HG02970 (cell line): ENCODE measurements at regions not wholly inside any gene's neighbourhood (a gene's known extent, or its start where the extent isn't known, plus 50 kb on each side); places are given as distances from the start of the nearest gene placed in this dataset.
"Not testable (repeated sequence)": the region's sequence is repeated elsewhere in the genome, so short reads cannot be mapped to it uniquely, and the experiment has no call there.

Experiments used
- ATAC-seq: cut with Tn5 transposase; IDR thresholded peaks from one replicate; pipeline ENCODE4 v1.9.1; 2021; ENCODE audit warnings: mild to moderate bottlenecking, moderate library complexity, moderate number of reproducible peaks; ENCODE audit not compliant: unreplicated experiment, low FRiP score

DNA sequence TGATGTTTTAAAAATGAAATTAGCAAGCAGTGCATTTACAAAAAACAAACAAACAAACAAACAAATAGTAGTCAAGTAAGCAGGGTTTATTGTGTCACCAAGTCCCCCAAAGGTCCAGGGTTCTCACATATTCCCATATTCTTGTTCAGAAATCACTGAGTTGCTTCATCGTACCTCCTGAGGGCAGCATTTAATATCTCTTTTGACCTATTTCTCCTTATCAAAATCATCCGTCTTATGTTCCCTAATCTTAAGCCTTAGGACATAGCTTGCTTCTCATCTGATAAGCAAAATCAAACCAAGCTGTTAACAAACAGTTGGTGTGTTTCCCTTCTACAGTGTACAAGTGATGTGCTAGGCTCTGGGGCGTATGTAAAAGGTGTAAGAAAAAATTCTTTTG lies 109.5 kb upstream of the MAN2A1 start:
- ATAC-seq: no peak

DNA sequence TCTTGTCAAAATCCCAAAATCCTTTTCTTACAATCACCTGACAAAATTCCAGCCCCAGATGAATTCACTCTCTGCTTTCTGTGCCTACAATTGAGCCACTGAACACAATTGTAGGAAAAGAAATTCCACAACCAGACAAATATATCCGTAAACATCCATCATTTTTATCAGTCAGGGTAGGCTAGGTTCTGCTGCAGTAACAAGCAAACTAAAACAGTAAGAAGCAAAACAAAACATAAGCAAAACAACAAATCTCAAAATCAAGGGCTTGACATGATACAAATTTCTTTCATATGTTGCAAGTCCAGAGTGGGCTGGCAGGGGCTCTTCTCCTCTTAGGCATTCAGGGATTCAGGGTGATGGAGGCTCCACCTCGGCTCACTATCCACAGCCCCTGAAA lies 114.2 kb upstream of the MAN2A1 start:
- no peak for ATAC-seq

DNA sequence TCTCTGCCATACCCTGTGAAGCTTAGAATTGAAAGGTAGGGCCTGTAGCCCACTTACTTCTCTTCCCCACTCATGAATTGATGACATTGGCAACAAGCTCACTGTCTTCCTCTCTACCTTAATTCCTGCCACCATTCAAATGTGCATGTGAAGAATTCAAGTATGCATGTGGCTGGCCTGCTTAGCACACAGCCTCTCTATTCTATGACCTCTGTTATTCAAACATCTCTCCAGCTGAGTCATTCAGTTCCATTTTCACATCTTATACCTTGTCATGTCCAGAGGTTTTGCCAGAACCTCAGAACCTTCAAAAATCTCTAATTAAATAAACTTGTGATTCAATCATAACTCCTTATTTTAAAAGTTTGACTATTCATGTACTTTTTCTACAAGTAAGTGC lies 114.7 kb upstream of the MAN2A1 start:
- no peak for ATAC-seq

DNA sequence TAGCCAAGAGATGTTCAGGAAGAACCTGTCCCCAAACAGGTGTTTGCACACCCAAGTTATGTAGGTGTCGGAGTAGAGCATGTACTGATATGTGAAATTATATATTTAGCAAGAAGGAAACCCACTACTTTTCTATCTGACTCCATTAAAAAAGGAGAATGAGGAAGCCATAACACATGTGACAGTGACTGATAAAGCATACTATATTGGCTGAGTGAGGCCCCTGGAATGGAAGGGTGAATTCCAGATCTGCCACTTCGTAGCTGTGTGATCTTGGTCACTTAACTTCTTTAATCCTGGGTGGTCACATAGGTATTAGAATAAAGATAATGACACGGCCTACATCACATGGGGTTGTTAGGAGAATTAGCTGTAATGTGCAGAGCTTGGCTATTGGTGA lies 116.0 kb upstream of the MAN2A1 start:
- no peak for ATAC-seq

DNA sequence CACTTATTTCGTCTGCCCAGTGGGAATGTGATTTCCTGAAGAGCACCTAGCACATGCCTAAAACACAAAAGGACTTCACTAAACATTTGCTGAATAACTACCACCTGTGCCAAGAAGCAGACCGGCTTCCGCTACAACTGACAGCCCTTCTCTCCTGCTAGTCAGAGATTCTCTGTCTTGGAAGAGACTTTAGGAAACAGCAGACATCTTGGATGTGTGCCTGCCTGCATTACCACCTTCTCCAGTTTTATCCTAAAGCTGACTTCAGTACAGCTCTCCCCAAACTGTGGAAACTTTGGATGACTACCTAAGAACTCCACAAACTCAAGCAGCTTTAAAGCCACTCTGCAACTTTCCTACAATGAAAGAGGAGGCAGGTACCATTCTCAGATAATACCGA lies 116.5 kb upstream of the MAN2A1 start:
- ATAC-seq: no peak

GRCh38 chr5:109571785-109572184 lies 117.9 kb upstream of the MAN2A1 start:
- no peak for ATAC-seq

DNA sequence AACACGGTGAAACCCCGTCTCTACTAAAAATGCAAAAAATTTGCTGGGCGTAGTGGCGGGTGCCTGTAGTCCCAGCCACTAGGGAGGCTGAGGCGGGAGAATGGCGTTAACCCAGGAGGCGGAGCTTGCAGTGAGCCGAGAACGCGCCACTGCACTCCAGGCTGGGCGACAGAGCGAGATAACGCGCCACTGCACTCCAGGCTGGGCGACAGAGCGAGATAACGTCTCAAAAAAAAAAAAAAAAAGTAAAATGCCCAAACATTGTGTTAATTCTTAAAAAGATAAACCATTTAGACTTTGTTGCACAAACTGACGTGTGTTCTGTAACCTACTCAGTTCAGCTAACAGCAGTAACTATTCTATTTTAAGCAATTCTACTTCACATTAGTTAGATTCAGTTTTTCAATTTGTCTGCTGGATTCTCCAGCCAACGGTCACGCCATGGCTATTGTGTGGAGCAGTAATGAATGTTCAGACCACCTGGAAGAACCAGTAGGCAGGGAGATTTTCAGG lies 119.3 kb upstream of the MAN2A1 start:
- no peak for ATAC-seq

- ATAC-seq: no peak
Observed at GRCh38 chr5:109567374-109568044, 122.2 kb upstream of the MAN2A1 start.

DNA sequence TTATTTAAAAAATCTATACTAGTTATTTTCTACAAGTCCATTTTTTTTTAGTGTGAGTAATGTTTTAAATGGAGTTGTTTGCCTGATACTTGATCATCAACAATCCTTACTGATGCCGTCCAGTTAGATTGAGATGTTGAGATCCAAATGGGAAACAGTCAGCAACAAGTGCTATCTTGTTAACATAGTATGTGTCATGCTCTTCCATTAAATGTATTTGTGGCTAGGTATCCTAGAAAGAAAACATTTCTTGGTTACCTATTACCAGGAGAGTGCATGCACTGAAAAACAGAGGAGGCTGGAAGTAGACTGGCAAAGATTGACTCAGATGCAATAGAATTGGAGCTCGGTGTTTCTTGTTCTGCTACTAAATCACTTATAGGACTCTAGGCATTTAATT lies 123.4 kb upstream of the MAN2A1 start:
- ATAC-seq: no peak

DNA sequence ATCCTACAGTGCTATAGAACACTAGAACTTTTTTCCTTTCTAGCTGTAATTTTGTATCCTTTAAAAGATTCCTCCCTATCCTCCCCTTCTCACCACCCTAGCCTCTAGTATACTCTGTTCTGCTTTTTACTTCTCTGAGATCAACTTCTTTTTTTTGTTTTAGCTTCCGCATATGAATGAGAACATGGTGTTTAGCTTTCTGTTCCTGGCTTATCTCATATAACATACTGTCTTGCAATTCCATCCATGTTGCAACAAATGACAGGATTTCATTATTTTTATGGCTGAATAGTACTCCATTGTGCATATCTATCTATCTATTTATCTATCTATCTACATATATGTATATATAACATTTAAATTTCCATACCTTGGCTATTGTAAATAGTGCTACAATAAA lies 126.0 kb upstream of the MAN2A1 start:
- ATAC-seq: no peak

- ATAC-seq: no peak
Observed at GRCh38 chr5:109563189-109563588, 126.5 kb upstream of the MAN2A1 start.

GRCh38 chr5:109562441-109562840 lies 127.3 kb upstream of the MAN2A1 start:
- no peak for ATAC-seq

GRCh38 chr5:109561447-109561846 lies 128.3 kb upstream of the MAN2A1 start:
- no peak for ATAC-seq

GRCh38 chr5:109560554-109560953 lies 129.2 kb upstream of the MAN2A1 start:
- no peak for ATAC-seq

GRCh38 chr5:109558952-109559351 lies 130.8 kb upstream of the MAN2A1 start:
- ATAC-seq: no peak

- no peak for ATAC-seq
Observed at GRCh38 chr5:109558364-109558763, 131.4 kb upstream of the MAN2A1 start.

GRCh38 chr5:109553846-109554245 lies 135.9 kb upstream of the MAN2A1 start:
- ATAC-seq: no peak

DNA sequence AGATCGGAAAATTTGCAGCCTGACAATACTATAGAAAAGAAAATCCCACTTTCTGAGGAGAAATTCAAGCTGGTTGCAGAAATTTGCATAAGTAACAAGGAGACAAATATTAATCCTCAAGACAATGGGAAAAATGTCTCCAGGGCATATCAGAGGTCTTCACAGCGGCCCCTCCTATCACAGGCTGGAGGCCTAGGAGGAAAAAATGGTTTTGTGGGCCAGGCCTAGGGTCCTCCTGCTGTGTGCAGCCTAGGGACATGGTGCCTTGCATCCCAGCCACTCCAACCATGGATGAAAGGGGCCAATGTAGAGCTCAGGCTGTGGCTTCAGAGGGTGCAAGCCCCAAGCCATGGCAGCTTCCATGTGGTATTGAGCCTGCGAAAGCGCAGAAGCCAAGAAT lies 138.5 kb upstream of the MAN2A1 start:
- not testable (repeated sequence) for ATAC-seq

DNA sequence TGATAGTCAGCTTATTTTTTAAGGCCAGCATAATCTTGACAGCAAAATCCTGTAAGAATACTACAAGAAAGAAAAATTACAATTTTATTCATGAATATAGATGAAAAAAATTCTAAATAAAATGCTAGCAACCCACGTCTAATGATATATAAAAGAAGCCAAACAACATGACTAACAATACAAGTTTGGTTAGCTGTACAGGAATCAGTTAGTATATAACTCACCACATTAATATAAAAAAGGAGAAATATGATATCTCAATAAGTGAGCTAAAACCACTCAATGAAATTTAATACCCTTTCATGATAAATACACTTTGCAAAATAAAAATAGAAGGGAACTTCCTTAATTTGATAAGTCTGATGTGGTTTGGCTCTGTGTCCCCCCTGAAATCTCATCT lies 139.7 kb upstream of the MAN2A1 start:
- ATAC-seq: no peak

GRCh38 chr5:109546461-109546860 lies 136.7 kb upstream of the PJA2 start:
- no peak for ATAC-seq

- ATAC-seq: not testable (repeated sequence)
Observed at GRCh38 chr5:109544873-109545272, 135.1 kb upstream of the PJA2 start.

DNA sequence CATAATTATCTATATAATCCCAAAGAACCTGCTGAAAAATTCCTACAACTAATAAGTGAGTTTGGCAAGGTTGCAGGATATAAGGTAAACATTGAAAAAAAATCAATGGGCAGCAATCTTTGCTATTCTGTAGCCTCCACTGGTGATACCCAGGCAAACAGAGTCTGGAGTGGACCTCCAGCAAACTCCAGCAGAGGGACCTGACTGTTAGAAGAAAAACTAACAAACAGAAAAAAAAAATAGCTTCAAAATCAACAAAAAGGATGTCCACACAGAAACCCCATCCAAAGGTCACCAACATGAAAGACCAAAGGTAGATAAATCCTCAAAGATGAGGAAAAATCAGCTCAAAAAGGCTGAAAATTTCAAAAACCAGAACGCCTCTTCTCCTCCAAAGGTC lies 128.9 kb upstream of the PJA2 start:
- ATAC-seq: not testable (repeated sequence)

- not testable (repeated sequence) for ATAC-seq
Observed at GRCh38 chr5:109535090-109535489, 125.3 kb upstream of the PJA2 start.
